Upper lobe of left lung (tissue), 6 donors: ENCODE measurements at regions not wholly inside any gene's neighbourhood (a gene's known extent, or its start where the extent isn't known, plus 50 kb on each side); places are given as distances from the start of the nearest gene placed in this dataset.

ENCODE experiments used
- ATAC-seq, 2 donors: fragments of 200-7000 bp; cut with Tn5 transposase; one replicate each; pipeline ENCODE4 v1.9.1; 2022; ENCODE audit warnings: mild to moderate bottlenecking in 2 of 2, moderate library complexity in 2 of 2; ENCODE audit not compliant: low FRiP score in 2 of 2
- DNase-seq, 2 donors: peaks; one replicate each; pipeline ENCODE4 v3.0.0-alpha.2; 2019 to 2020
- H3K27ac ChIP-seq, 4 donors: fragments of 200-600 bp; sonication (generic); one replicate each; pipeline ENCODE4 v1.5.1; 2016 to 2019
- H3K27me3 ChIP-seq, 4 donors: fragments of 200-600 bp; sonication (generic); one replicate each; pipeline ENCODE4 v1.5.1; 2017 to 2019
- H3K36me3 ChIP-seq, 4 donors: fragments of 200-600 bp; sonication (generic); one replicate each; pipeline ENCODE4 v1.5.1; 2016 to 2019
- H3K4me1 ChIP-seq, 4 donors: fragments of 200-600 bp; sonication (generic); one replicate each; pipeline ENCODE4 v1.5.1; 2018 to 2019
- H3K4me3 ChIP-seq, 4 donors: fragments of 200-600 bp; sonication (generic); one replicate each; pipeline ENCODE4 v1.5.1; 2017 to 2019; ENCODE audit warnings: mild to moderate bottlenecking in 2 of 4, moderate library complexity in 1 of 4
- H3K9me3 ChIP-seq, 4 donors: fragments of 200-600 bp; sonication (generic); one replicate each; pipeline ENCODE4 v1.5.1; 2018 to 2019
- EP300 ChIP-seq, 4 donors: sonication (generic); formaldehyde crosslinking; IDR thresholded peaks; one replicate each; pipeline ENCODE4 v1.5.1; 2017; ENCODE audit warnings: antibody characterized with exemption in 4 of 4, control low read depth in 2 of 4
- POLR2A ChIP-seq, 4 donors: fragments of 450-650 bp; IDR thresholded peaks; one replicate each; pipeline ENCODE4 v1.5.1; 2016 to 2017; ENCODE audit warnings: antibody characterized with exemption in 4 of 4, mild to moderate bottlenecking in 2 of 4
- POLR2AphosphoS5 ChIP-seq, 2 donors: sonication (generic); formaldehyde crosslinking; IDR thresholded peaks; one replicate each; pipeline ENCODE4 v1.5.1; 2017; ENCODE audit warnings: antibody characterized with exemption in 2 of 2
- WGBS, 2 donors: methylation state at CpG; one replicate each; pipeline ENCODE4 v1.1.5; 2017 to 2018; 5-methylcytosine and 5-hydroxymethylcytosine counted together
- TF ChIP-seq, protein P1 (sequence below), 6 experiments: fragments of 450-650 bp in 4 of 6; fragments of 200-600 bp in 2 of 6; sonication (generic) in 2 of 6; IDR thresholded peaks; one replicate each; pipeline ENCODE4 v1.5.1; 2016 to 2019; ENCODE audit warnings: antibody characterized with exemption in 6 of 6
- donor health status: DM: no; HTN: no; CAD: no; lungs with moderate emphysema.
- donor health status: DM: no; HTN: yes; CAD: no; lungs with severe emphysema.

DNA sequence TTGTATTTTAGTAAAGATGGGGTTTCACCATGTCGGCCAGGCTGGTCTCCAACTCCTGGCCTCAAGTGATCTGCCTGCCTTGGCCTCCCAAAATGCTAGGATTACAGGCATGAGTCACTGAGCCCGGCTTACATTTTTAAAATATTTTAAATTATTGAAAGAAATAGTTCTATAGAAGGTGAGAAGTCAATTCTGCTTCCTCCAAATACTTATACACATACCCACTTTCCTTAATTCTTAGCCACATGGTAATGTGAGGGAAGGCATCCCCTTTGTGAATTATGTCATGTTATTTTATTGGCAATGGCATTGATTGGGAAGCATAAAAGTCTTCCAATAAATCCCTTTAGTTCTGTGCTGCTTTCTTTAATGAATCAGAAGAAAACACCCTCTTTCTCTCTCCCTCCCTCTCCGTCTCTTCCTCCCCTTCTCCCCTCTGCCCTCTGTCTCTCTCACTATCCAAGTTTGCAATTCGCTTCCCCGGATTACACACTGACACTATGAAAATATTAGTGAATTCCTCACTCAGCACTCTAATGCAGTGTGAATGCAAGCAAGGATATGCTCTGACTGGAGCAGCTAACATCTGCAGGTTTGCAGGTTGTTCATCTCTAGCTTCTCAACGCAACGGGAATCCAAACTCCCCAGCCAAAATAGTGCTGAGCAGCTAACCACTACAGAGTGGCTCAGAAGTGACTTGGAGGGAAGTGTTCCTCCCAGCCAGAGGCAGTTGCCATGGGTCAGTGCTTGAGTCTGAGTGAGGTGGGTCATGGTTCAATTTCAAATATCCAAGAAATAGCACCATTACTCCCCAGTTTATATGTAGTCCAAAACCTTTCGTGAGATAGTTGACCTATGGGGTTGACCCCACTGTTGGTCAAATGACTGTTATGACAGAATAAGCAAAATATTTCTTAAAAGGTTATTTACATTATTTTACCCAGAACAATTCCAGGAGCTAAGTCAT, 77.8 kb upstream of the CD55 start:
- Histone ChIP-seq H3K9me3 (no peaks in the 10 kb centered on the region), H3K4me3 (no peak overlapping the region), H3K27me3 (no peaks in the 10 kb centered on the region), H3K27ac (peak overlapping the region in 1 of 4 donors; percentile 6), H3K36me3 (no peaks in the 10 kb centered on the region), H3K4me1 (peaks cover 0 to 16% (median 3%) of the 10 kb centered on the region in 4 donors)
- 70 to 76% methylated on average over 8 of the region's 8 CpGs for WGBS, 2 donors
- ATAC-seq (no peak), DNase-seq (no peak)
- TF ChIP-seq EP300 (IDR thresholded peaks at IDR 0.05) (no peak), POLR2AphosphoS5 (IDR thresholded peaks at IDR 0.05) (no peak), POLR2A (IDR thresholded peaks at IDR 0.05) (no peak)
- TF ChIP-seq, protein P1, sequence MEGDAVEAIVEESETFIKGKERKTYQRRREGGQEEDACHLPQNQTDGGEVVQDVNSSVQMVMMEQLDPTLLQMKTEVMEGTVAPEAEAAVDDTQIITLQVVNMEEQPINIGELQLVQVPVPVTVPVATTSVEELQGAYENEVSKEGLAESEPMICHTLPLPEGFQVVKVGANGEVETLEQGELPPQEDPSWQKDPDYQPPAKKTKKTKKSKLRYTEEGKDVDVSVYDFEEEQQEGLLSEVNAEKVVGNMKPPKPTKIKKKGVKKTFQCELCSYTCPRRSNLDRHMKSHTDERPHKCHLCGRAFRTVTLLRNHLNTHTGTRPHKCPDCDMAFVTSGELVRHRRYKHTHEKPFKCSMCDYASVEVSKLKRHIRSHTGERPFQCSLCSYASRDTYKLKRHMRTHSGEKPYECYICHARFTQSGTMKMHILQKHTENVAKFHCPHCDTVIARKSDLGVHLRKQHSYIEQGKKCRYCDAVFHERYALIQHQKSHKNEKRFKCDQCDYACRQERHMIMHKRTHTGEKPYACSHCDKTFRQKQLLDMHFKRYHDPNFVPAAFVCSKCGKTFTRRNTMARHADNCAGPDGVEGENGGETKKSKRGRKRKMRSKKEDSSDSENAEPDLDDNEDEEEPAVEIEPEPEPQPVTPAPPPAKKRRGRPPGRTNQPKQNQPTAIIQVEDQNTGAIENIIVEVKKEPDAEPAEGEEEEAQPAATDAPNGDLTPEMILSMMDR (IDR thresholded peaks at IDR 0.05), result no peak

DNA sequence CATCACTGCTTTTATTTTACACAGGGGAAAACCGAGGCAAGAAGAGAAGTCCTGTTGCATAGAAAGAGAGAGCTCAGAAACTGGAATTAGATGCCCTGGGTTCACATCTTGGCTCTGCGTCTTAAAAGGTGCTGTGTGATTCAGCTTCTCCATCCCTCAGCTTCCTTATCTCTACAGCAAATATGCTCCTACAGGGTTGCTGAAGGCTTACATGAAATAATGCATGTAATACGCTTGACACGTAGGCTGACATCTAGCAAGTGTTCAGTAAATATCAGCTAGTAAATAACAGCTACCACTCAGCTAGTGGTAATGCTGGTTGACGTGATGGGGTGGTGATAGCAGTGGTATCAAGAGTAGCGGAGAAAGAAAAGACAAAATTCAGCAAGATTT, 77.1 kb upstream of the CD55 start:
- WGBS, 2 donors, result 77 to 78% methylated on average over 6 of the region's 6 CpGs
- no peak for ATAC-seq

DNA sequence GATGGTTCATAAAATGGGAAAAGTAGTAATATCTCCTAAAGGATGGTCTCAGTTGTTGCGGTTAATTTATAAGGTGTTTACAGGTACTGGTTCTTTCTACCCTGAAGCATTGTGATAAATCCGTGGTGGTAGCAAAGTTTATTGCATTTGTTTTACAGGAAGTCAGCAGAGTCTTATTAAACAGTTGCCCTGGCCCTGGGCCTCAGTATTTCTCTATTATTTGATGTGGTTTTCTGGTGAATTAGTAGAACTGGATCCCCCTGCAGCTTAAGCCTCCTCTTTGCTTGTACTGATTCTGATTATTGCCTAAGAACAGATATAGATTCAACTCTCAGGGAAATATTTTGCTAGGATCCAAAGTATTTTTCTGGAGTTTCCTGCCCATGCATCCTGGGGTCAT, 76.4 kb upstream of the CD55 start:
- H3K36me3 ChIP-seq, result no peaks in the 10 kb centered on the region
- no peaks in the 10 kb centered on the region for H3K9me3 ChIP-seq
- TF ChIP-seq POLR2A (IDR thresholded peaks at IDR 0.05) (no peak), POLR2AphosphoS5 (IDR thresholded peaks at IDR 0.05) (no peak), EP300 (IDR thresholded peaks at IDR 0.05) (no peak)
- TF ChIP-seq, protein P1 (IDR thresholded peaks at IDR 0.05), result no peak
- no peaks in the 10 kb centered on the region for H3K27me3 ChIP-seq
- peaks cover 0 to 16% (median 3%) of the 10 kb centered on the region in 4 donors for H3K4me1 ChIP-seq
- ATAC-seq (no peak), DNase-seq (no peak)
- H3K27ac ChIP-seq, result no peak overlapping the region
- WGBS, 2 donors, result 61 to 67% methylated on average over 2 of the region's 2 CpGs
- no peak overlapping the region for H3K4me3 ChIP-seq

More for the DNA sequence above, 77.1 kb upstream of the CD55 start:
- no peak overlapping the region for H3K27ac ChIP-seq
- TF ChIP-seq POLR2A (IDR thresholded peaks at IDR 0.05) (no peak), POLR2AphosphoS5 (IDR thresholded peaks at IDR 0.05) (no peak), EP300 (IDR thresholded peaks at IDR 0.05) (no peak)
- TF ChIP-seq, protein P1 (IDR thresholded peaks at IDR 0.05), result no peak
- DNase-seq, result no peak
- H3K27me3 ChIP-seq, result no peaks in the 10 kb centered on the region
- peaks cover 0 to 16% (median 3%) of the 10 kb centered on the region in 4 donors for H3K4me1 ChIP-seq
- no peaks in the 10 kb centered on the region for H3K9me3 ChIP-seq
- no peak overlapping the region for H3K4me3 ChIP-seq
- H3K36me3 ChIP-seq, result no peaks in the 10 kb centered on the region

DNA sequence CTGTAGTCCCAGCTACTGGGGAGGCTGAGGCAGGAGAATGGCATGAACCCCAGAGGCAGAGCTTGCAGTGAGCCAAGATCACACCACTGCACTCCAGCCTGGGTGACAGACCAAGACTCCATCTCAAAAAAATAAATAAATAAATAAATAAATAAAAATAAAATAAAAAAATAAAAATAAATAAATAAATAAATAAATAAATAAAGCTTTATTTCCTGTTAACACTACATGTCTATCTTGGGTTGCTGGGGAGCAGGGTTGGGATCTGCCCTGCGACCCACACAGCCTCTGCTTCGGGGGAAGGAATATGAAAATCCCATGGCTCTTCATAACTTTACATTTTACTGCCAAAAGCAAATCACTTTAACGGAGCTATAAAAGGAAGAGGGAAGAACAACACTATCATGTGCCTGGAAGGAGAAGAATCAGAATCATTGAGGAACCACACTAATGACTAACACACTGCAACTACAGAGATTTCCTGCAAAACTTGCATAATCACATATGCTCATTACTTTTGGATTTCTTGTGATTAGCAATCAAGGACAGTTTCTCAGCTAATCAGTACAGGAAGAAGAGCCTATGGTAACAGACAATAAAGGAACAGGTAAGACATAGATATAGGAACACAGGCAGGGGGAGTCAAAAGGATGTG, 72.8 kb upstream of the CD55 start:
- Histone ChIP-seq H3K27ac (peak overlapping the region in 1 of 4 donors; percentile 19), H3K9me3 (no peaks in the 10 kb centered on the region), H3K4me3 (no peak overlapping the region), H3K36me3 (no peaks in the 10 kb centered on the region), H3K27me3 (no peaks in the 10 kb centered on the region), H3K4me1 (peaks cover 0 to 5% (median 0%) of the 10 kb centered on the region in 4 donors)
- peak in 1 of 4 donors; percentile 15 for TF ChIP-seq EP300 (IDR thresholded peaks at IDR 0.05)
- no peak for TF ChIP-seq POLR2AphosphoS5 (IDR thresholded peaks at IDR 0.05)
- 49 to 73% methylated on average over 3 of the region's 3 CpGs for WGBS, 2 donors
- DNase-seq (no peak), ATAC-seq (peak in 1 of 2 donors; percentile 70)

DNA sequence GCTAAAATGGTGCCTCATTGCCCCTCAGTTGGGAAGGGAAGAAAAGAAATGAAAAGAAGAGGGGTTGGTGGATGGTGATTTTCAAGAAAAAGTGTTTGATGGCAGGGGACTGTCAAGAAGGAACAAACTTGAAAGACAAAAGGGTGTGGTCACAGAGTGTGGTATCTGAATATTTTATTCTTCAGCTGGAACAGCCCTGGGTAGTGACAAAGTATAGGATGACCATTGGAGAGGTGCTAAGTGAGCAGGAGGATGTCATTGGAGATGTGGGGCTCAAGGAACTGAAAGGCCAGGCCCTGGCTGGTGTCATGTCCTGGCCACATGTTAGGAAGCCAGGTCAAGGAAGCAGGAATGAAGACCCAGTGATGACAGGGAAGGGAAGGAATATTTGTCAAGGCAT, 71.0 kb upstream of the CD55 start:
- Histone ChIP-seq H3K4me1 (peaks cover 0 to 1% (median 0%) of the 10 kb centered on the region in 4 donors), H3K27ac (no peak overlapping the region), H3K9me3 (no peaks in the 10 kb centered on the region), H3K4me3 (no peak overlapping the region), H3K36me3 (no peaks in the 10 kb centered on the region), H3K27me3 (no peaks in the 10 kb centered on the region)
- no peak for DNase-seq
- ATAC-seq, result no peak
- no peak for TF ChIP-seq EP300 (IDR thresholded peaks at IDR 0.05)
- no peak for TF ChIP-seq POLR2A (IDR thresholded peaks at IDR 0.05)
- TF ChIP-seq POLR2AphosphoS5 (IDR thresholded peaks at IDR 0.05), result no peak
- TF ChIP-seq, protein P1 (IDR thresholded peaks at IDR 0.05), result no peak
